ENCODE measurements at regions not wholly inside any gene's neighbourhood (a gene's known extent, or its start where the extent isn't known, plus 50 kb on each side); places are given as distances from the start of the nearest gene placed in this dataset.
"Not testable (repeated sequence)": the region's sequence is repeated elsewhere in the genome, so short reads cannot be mapped to it uniquely, and the experiment has no call there.

- ChIA-PET CTCF (no interaction called here), POLR2A (no interaction called here)
- Mint-ChIP-seq H3K4me3 (no peak overlapping the region), H3K36me3 (peaks cover 2% of the 10 kb centered on the region), H3K4me1 (ENCODE audit: low read depth) (no peaks in the 10 kb centered on the region), H3K27me3 (peaks cover 11% of the 10 kb centered on the region), H3K9me3 (peaks cover 8% of the 10 kb centered on the region), H3K27ac (no peak overlapping the region)
- intact Hi-C loops (cut with micrococcal nuclease) = no loop called here
- no peak for DNase-seq
Observed at GRCh38 chr5:41995193-41995592, 70.1 kb downstream of the FBXO4 start.

GRCh38 chr5:42001673-42002072 is 76.6 kb downstream of the FBXO4 start:
- intact Hi-C loops (cut with micrococcal nuclease) = no loop called here
- POLR2A ChIA-PET = no interaction called here

GRCh38 chr5:42003852-42004251 is 78.8 kb downstream of the FBXO4 start:
- H3K9me3 Mint-ChIP-seq; H3K27ac Mint-ChIP-seq; H3K27me3 Mint-ChIP-seq; H3K4me1 Mint-ChIP-seq (ENCODE audit: low read depth); DNase-seq; H3K36me3 Mint-ChIP-seq; POLR2A ChIA-PET; H3K4me3 Mint-ChIP-seq: not testable (repeated sequence)
- intact Hi-C loops (cut with micrococcal nuclease) = loop anchor here (2.0 kb wide), 1 partner anchor 53 kb away; no protein-coding TSS in a partner anchor
- CTCF ChIA-PET = interaction anchor here (1.0 to 2.5 kb wide), 3 partner anchors 53 to 580 kb away, joined by 4 to 23 read pairs (median 13); no protein-coding TSS in a partner anchor

More at GRCh38 chr5:42001673-42002072, 76.6 kb downstream of the FBXO4 start:
- CTCF ChIA-PET = no interaction called here
- Mint-ChIP-seq H3K4me3 (no peak overlapping the region), H3K27me3 (peaks cover 3% of the 10 kb centered on the region), H3K36me3 (peaks cover 2% of the 10 kb centered on the region), H3K4me1 (ENCODE audit: low read depth) (no peaks in the 10 kb centered on the region), H3K9me3 (peaks cover 8% of the 10 kb centered on the region), H3K27ac (no peak overlapping the region)
- no peak for DNase-seq

GRCh38 chr5:42005561-42006153 is 80.6 kb downstream of the FBXO4 start:
- Mint-ChIP-seq H3K4me3 (no peak overlapping the region), H3K9me3 (no peaks in the 10 kb centered on the region), H3K4me1 (ENCODE audit: low read depth) (no peaks in the 10 kb centered on the region), H3K27ac (no peak overlapping the region), H3K27me3 (peaks cover 3% of the 10 kb centered on the region), H3K36me3 (no peaks in the 10 kb centered on the region)
- no peak for DNase-seq
- CTCF ChIA-PET = interaction anchor here (0.6 to 2.5 kb wide), 19 partner anchors 7 to 884 kb away, joined by 3 to 23 read pairs (median 4); no protein-coding TSS in a partner anchor
- POLR2A ChIA-PET = no interaction called here
- intact Hi-C loops (cut with micrococcal nuclease) = loop anchor here (1.0 to 2.0 kb wide), 2 partner anchors 51 to 149 kb away; no protein-coding TSS in a partner anchor

GRCh38 chr5:42013561-42013960 is 88.5 kb downstream of the FBXO4 start:
- POLR2A ChIA-PET = no interaction called here
- Mint-ChIP-seq H3K36me3 (no peaks in the 10 kb centered on the region), H3K4me3 (no peak overlapping the region), H3K27ac (no peak overlapping the region), H3K9me3 (no peaks in the 10 kb centered on the region), H3K4me1 (ENCODE audit: low read depth) (no peaks in the 10 kb centered on the region), H3K27me3 (peaks cover 4% of the 10 kb centered on the region)
- CTCF ChIA-PET = interaction anchor here (0.8 to 1.2 kb wide), 4 partner anchors 8 to 876 kb away, joined by 3 to 4 read pairs (median 3); no protein-coding TSS in a partner anchor
- DNase-seq = no peak
- intact Hi-C loops (cut with micrococcal nuclease) = no loop called here

- no peaks in the 10 kb centered on the region for H3K36me3 Mint-ChIP-seq
- no peak overlapping the region for H3K4me3 Mint-ChIP-seq
- no peaks in the 10 kb centered on the region for H3K4me1 Mint-ChIP-seq (ENCODE audit: low read depth)
- DNase-seq = no peak
- H3K27me3 Mint-ChIP-seq = peaks cover 4% of the 10 kb centered on the region
- POLR2A ChIA-PET = no interaction called here
- intact Hi-C loops (cut with micrococcal nuclease) = no loop called here
- CTCF ChIA-PET = no interaction called here
- no peaks in the 10 kb centered on the region for H3K9me3 Mint-ChIP-seq
- no peak overlapping the region for H3K27ac Mint-ChIP-seq
Observed at GRCh38 chr5:42015254-42015653, 90.2 kb downstream of the FBXO4 start.

- Mint-ChIP-seq H3K36me3 (no peaks in the 10 kb centered on the region), H3K4me3 (no peak overlapping the region), H3K27me3 (peaks cover 4% of the 10 kb centered on the region), H3K27ac (no peak overlapping the region), H3K9me3 (no peaks in the 10 kb centered on the region), H3K4me1 (ENCODE audit: low read depth) (no peaks in the 10 kb centered on the region)
- no peak for DNase-seq
- ChIA-PET CTCF (no interaction called here), POLR2A (no interaction called here)
- intact Hi-C loops (cut with micrococcal nuclease) = no loop called here
Observed at GRCh38 chr5:42015681-42016080, 90.6 kb downstream of the FBXO4 start.

- DNase-seq = no peak
- Mint-ChIP-seq H3K4me1 (ENCODE audit: low read depth) (no peaks in the 10 kb centered on the region), H3K4me3 (no peak overlapping the region), H3K27me3 (peaks cover 9% of the 10 kb centered on the region), H3K9me3 (peaks cover 8% of the 10 kb centered on the region), H3K36me3 (no peaks in the 10 kb centered on the region), H3K27ac (no peak overlapping the region)
- ChIA-PET CTCF (no interaction called here), POLR2A (no interaction called here)
- intact Hi-C loops (cut with micrococcal nuclease) = no loop called here
Observed at GRCh38 chr5:42020788-42021530, 95.9 kb downstream of the FBXO4 start.

- ChIA-PET CTCF (interaction anchor here (1.1 kb wide), 1 partner anchor 35 kb away, joined by 3 read pairs; no protein-coding TSS in a partner anchor), POLR2A (no interaction called here)
- Mint-ChIP-seq H3K36me3 (no peaks in the 10 kb centered on the region), H3K4me3 (no peak overlapping the region), H3K4me1 (ENCODE audit: low read depth) (no peaks in the 10 kb centered on the region), H3K27ac (no peak overlapping the region), H3K9me3 (peaks cover 8% of the 10 kb centered on the region), H3K27me3 (peaks cover 9% of the 10 kb centered on the region)
- DNase-seq = no peak
- intact Hi-C loops (cut with micrococcal nuclease) = no loop called here
Observed at GRCh38 chr5:42021923-42022322, 96.8 kb downstream of the FBXO4 start.

GRCh38 chr5:42022383-42022972 is 97.4 kb downstream of the FBXO4 start:
- H3K27me3 Mint-ChIP-seq = peaks cover 9% of the 10 kb centered on the region
- intact Hi-C loops (cut with micrococcal nuclease) = no loop called here
- H3K4me1 Mint-ChIP-seq (ENCODE audit: low read depth) = no peaks in the 10 kb centered on the region
- POLR2A ChIA-PET = no interaction called here
- DNase-seq = no peak
- CTCF ChIA-PET = interaction anchor here (1.0 to 1.1 kb wide), 2 partner anchors 17 to 34 kb away, joined by 3 to 4 read pairs; no protein-coding TSS in a partner anchor
- H3K27ac Mint-ChIP-seq = no peak overlapping the region
- no peak overlapping the region for H3K4me3 Mint-ChIP-seq
- H3K36me3 Mint-ChIP-seq = no peaks in the 10 kb centered on the region
- peaks cover 8% of the 10 kb centered on the region for H3K9me3 Mint-ChIP-seq

- no peaks in the 10 kb centered on the region for H3K4me1 Mint-ChIP-seq (ENCODE audit: low read depth)
- H3K4me3 Mint-ChIP-seq = no peak overlapping the region
- no peak for DNase-seq
- intact Hi-C loops (cut with micrococcal nuclease) = no loop called here
- POLR2A ChIA-PET = no interaction called here
- H3K27ac Mint-ChIP-seq = no peak overlapping the region
- H3K36me3 Mint-ChIP-seq = no peaks in the 10 kb centered on the region
- peaks cover 14% of the 10 kb centered on the region for H3K27me3 Mint-ChIP-seq
- peaks cover 8% of the 10 kb centered on the region for H3K9me3 Mint-ChIP-seq
- CTCF ChIA-PET = no interaction called here
Observed at GRCh38 chr5:42026446-42026845, 101.4 kb downstream of the FBXO4 start.

- Mint-ChIP-seq H3K4me1 (ENCODE audit: low read depth) (no peaks in the 10 kb centered on the region), H3K4me3 (no peak overlapping the region), H3K9me3 (no peaks in the 10 kb centered on the region), H3K27me3 (peaks cover 17% of the 10 kb centered on the region), H3K36me3 (no peaks in the 10 kb centered on the region), H3K27ac (no peak overlapping the region)
- intact Hi-C loops (cut with micrococcal nuclease) = no loop called here
- CTCF ChIA-PET = no interaction called here
- DNase-seq = no peak
- POLR2A ChIA-PET = no interaction called here
Observed at GRCh38 chr5:42032137-42032536, 107.1 kb downstream of the FBXO4 start.

Data from activated CD4-positive, alpha-beta memory T cell treated with anti-CD3 and anti-CD28 coated beads for 36 hours (primary cell).